Heart left ventricle (tissue), 16 donors: ENCODE measurements at regions not wholly inside any gene's neighbourhood (a gene's known extent, or its start where the extent isn't known, plus 50 kb on each side); places are given as distances from the start of the nearest gene placed in this dataset.
"Not testable (repeated sequence)": the region's sequence is repeated elsewhere in the genome, so short reads cannot be mapped to it uniquely, and the experiment has no call there.

Experiments
- ATAC-seq, 4 donors: fragments of 200-7000 bp; cut with Tn5 transposase; one replicate each; pipeline ENCODE4 v1.9.1; 2020 to 2022; ENCODE audit warnings: moderate library complexity in 4 of 4, mild to moderate bottlenecking in 3 of 4, moderate number of reproducible peaks in 1 of 4
- DNase-seq, 5 donors: peaks; one replicate each; pipeline ENCODE4 v3.0.0-alpha.2; 2020
- H3K27ac ChIP-seq, 12 donors: fragments of 200-600 bp; sonication (generic) in 4 of 12; one replicate each; pipeline versions ENCODE4 v1.5.0 to v1.8.0; 2016 to 2022; ENCODE audit warnings: mild to moderate bottlenecking in 2 of 12
- H3K27me3 ChIP-seq, 9 donors: fragments of 200-600 bp; sonication (generic) in 2 of 9; one replicate each; pipeline versions ENCODE4 v1.5.1 to v1.8.0; 2016 to 2022; ENCODE audit warnings: mild to moderate bottlenecking in 3 of 9
- H3K36me3 ChIP-seq, 9 donors: fragments of 200-600 bp; sonication (generic) in 2 of 9; one replicate each; pipeline versions ENCODE4 v1.5.0 to v1.8.0; 2018 to 2022; ENCODE audit warnings: mild to moderate bottlenecking in 2 of 9
- H3K4me1 ChIP-seq, 12 donors: fragments of 200-600 bp; sonication (generic) in 4 of 12; one replicate each; pipeline versions ENCODE4 v1.5.0 to v1.8.0; 2016 to 2022; ENCODE audit warnings: mild to moderate bottlenecking in 3 of 12
- H3K4me3 ChIP-seq, 12 donors: fragments of 200-600 bp; sonication (generic) in 4 of 12; one replicate each; pipeline versions ENCODE4 v1.5.0 to v1.8.0; 2017 to 2022; ENCODE audit warnings: mild to moderate bottlenecking in 9 of 12, moderate library complexity in 4 of 12
- H3K9me3 ChIP-seq, 12 donors: fragments of 200-600 bp; sonication (generic) in 4 of 12; one replicate each; pipeline versions ENCODE4 v1.5.0 to v1.8.0; 2016 to 2022; ENCODE audit warnings: mild to moderate bottlenecking in 1 of 12
- POLR2A ChIP-seq, 2 donors: fragments of 450-650 bp; IDR thresholded peaks; one replicate each; pipeline ENCODE4 v1.6.1; 2017; ENCODE audit warnings: antibody characterized with exemption in 2 of 2, mild to moderate bottlenecking in 2 of 2, moderate library complexity in 2 of 2
- WGBS, 4 donors: extraction: QIAGEN DNeasy Blood & Tissue Kit in 2 of 4; methylation state at CpG; one replicate each; pipeline versions ENCODE4 v1.1.5 to v1.1.7; 2013 to 2018; 5-methylcytosine and 5-hydroxymethylcytosine counted together
- intact Hi-C, 10 donors: fragments of 100-400 bp; cut with DNase I; formaldehyde crosslinking; loops; one replicate each; pipeline versions ENCODE4 v1.11.1 to v1.14.2; 2022
- TF ChIP-seq, protein P1 (sequence below), 12 donors: fragments of 200-600 bp; sonication (generic) in 4 of 12; IDR thresholded peaks; one replicate each; pipeline versions ENCODE4 v1.5.0 to v1.8.0; 2018 to 2022; ENCODE audit warnings: antibody characterized with exemption in 12 of 12, mild to moderate bottlenecking in 5 of 12
- donor health status: ischemic (EF 13 %, LVEDD 7.1; RV severe dilation, severe dysfunction).
- donor health status: healthy with polysubstance abuse.
- donor health status: DM: no; HTN: yes; CAD: no.
- donor health status: DM: no; HTN: no; CAD: no.
- donor health status: ischemic (EF 25% LVEDD 6.9; RV normal size, moderate dysfunction).
- donor health status: ischemic (EF 25% LVEDD 5.7; RV mildly dilated, moderate dysfunction).
- donor health status: healthy.
- donor health status: DM: yes; HTN: yes; CAD: no.
- donor health status: ischemic (EF 35%, LVEDD 5.7; RV mildly dilated, moderate dysfunction).
- donor health status: nonischemic (EF 11% LVEDD 7.7; RV severe dilation, severe dysfunction).
- donor health status: DM: yes; HTN: yes; CAD: no.
- donor health status: PGD.
- donor health status: ischemic (EF 29% LVEDD 5.4; RV normal size, mild dysfunction).
- donor health status: nonischemic (EF 23%, LVEDD 6.1; RV moderate dilation, normal function).

- no peak for ATAC-seq
- TF ChIP-seq POLR2A (IDR thresholded peaks at IDR 0.05) = no peak
- TF ChIP-seq, protein P1, sequence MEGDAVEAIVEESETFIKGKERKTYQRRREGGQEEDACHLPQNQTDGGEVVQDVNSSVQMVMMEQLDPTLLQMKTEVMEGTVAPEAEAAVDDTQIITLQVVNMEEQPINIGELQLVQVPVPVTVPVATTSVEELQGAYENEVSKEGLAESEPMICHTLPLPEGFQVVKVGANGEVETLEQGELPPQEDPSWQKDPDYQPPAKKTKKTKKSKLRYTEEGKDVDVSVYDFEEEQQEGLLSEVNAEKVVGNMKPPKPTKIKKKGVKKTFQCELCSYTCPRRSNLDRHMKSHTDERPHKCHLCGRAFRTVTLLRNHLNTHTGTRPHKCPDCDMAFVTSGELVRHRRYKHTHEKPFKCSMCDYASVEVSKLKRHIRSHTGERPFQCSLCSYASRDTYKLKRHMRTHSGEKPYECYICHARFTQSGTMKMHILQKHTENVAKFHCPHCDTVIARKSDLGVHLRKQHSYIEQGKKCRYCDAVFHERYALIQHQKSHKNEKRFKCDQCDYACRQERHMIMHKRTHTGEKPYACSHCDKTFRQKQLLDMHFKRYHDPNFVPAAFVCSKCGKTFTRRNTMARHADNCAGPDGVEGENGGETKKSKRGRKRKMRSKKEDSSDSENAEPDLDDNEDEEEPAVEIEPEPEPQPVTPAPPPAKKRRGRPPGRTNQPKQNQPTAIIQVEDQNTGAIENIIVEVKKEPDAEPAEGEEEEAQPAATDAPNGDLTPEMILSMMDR (IDR thresholded peaks at IDR 0.05) = no peak
- Histone ChIP-seq H3K27me3 (no peaks in the 10 kb centered on the region), H3K9me3 (no peaks in the 10 kb centered on the region), H3K4me1 (no peaks in the 10 kb centered on the region), H3K36me3 (no peaks in the 10 kb centered on the region), H3K4me3 (no peak overlapping the region), H3K27ac (no peak overlapping the region)
- DNase-seq = no peak
- WGBS, 4 donors = 78 to 83% (median 81%) methylated on average over 3 of the region's 3 CpGs
- intact Hi-C loops = no loop called here
Observed at GRCh38 chr11:41713030-41713429, 253.6 kb upstream of the LRRC4C start.

- Histone ChIP-seq H3K27me3 (no peaks in the 10 kb centered on the region), H3K4me1 (no peaks in the 10 kb centered on the region), H3K36me3 (no peaks in the 10 kb centered on the region), H3K27ac (no peak overlapping the region), H3K4me3 (no peak overlapping the region), H3K9me3 (no peaks in the 10 kb centered on the region)
- no peak for DNase-seq
- intact Hi-C loops = no loop called here
- WGBS, 4 donors = 80 to 88% (median 83%) methylated on average over 2 of the region's 2 CpGs
- TF ChIP-seq POLR2A (IDR thresholded peaks at IDR 0.05) = no peak
- TF ChIP-seq, protein P1 (IDR thresholded peaks at IDR 0.05) = no peak
- no peak for ATAC-seq
Observed at GRCh38 chr11:41714101-41714500, 254.6 kb upstream of the LRRC4C start.

DNA sequence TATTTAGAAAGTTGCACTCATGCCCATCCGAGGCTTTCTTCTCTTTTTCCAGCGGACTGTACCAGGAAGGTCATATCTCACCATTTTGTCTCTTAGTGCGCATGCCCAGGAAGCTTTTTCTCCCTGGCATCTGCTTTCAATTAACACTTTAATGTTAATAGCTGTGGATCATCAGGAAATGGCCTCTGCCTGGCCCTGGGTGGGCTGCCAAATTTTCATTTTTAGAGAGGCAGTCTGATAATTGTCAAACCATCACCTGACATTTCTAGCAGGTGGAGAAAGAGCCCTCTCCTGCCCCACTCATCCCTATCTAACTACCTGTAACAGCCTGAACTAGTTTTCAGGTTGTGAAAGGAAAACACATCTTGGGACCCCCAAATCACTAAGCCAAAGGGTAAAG lies 257.4 kb upstream of the LRRC4C start:
- H3K27ac ChIP-seq = no peak overlapping the region
- H3K9me3 ChIP-seq = peaks cover 0 to 4% (median 0%) of the 10 kb centered on the region in 12 donors
- DNase-seq = no peak
- intact Hi-C loops = no loop called here
- no peaks in the 10 kb centered on the region for H3K4me1 ChIP-seq
- no peaks in the 10 kb centered on the region for H3K27me3 ChIP-seq
- no peak for TF ChIP-seq POLR2A (IDR thresholded peaks at IDR 0.05)
- TF ChIP-seq, protein P1 (IDR thresholded peaks at IDR 0.05) = no peak
- H3K36me3 ChIP-seq = no peaks in the 10 kb centered on the region
- 71 to 83% (median 75%) methylated on average over 3 of the region's 3 CpGs for WGBS, 4 donors
- no peak overlapping the region for H3K4me3 ChIP-seq
- ATAC-seq = no peak

DNA sequence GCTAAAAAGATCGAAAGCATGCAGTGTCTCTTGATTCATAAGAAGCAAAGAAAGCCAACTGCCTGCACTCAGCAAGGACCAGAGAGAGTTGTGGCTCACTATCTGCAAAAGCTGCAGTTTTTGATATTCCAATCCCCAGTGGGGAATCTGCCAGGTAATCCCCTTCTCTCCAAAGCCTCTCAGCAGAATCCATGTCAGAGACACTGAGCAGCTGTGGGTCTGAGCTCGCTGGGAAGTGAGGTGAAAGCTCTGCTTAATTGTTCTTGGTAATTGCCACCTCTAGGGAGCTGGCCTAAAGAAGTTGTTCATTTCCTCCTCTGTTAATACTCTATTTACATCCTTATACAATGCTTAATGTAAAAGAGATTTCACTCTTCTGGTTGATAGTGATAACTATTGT lies 261.3 kb upstream of the LRRC4C start:
- 35 to 59% (median 45%) methylated on average over 2 of the region's 2 CpGs for WGBS, 4 donors
- no peaks in the 10 kb centered on the region for H3K36me3 ChIP-seq
- intact Hi-C loops = no loop called here
- H3K27me3 ChIP-seq = no peaks in the 10 kb centered on the region
- H3K4me1 ChIP-seq = no peaks in the 10 kb centered on the region
- no peak overlapping the region for H3K4me3 ChIP-seq
- no peak for DNase-seq
- H3K27ac ChIP-seq = no peak overlapping the region
- peaks cover 0 to 23% (median 0%) of the 10 kb centered on the region in 12 donors for H3K9me3 ChIP-seq
- TF ChIP-seq, protein P1 (IDR thresholded peaks at IDR 0.05) = no peak
- no peak for TF ChIP-seq POLR2A (IDR thresholded peaks at IDR 0.05)
- no peak for ATAC-seq

- 60 to 100% (median 85%) methylated on average over 1 to 6 of the region's 6 CpGs for WGBS, 4 donors
- ATAC-seq, H3K27me3 ChIP-seq, H3K4me3 ChIP-seq, intact Hi-C loops, H3K27ac ChIP-seq, H3K36me3 ChIP-seq, H3K4me1 ChIP-seq, DNase-seq: not testable (repeated sequence)
- peaks cover 0 to 19% (median 0%) of the 10 kb centered on the region in 12 donors for H3K9me3 ChIP-seq
Observed at GRCh38 chr11:41728161-41728560, 268.7 kb upstream of the LRRC4C start.
